ENCODE measurements at regions not wholly inside any gene's neighbourhood (a gene's known extent, or its start where the extent isn't known, plus 50 kb on each side); places are given as distances from the start of the nearest gene placed in this dataset.

- Mint-ChIP-seq H3K27me3 (ENCODE audit: low read depth) (no peaks in the 10 kb centered on the region), H3K4me1 (peaks cover 5% of the 10 kb centered on the region), H3K27ac (no peak overlapping the region), H3K4me3 (no peak overlapping the region), H3K36me3 (no peaks in the 10 kb centered on the region), H3K9me3 (no peaks in the 10 kb centered on the region)
- DNase-seq (ENCODE audit: low spot score in 2 of 2, unreplicated experiment in 2 of 2) = no peak
- TF ChIP-seq, protein P1, sequence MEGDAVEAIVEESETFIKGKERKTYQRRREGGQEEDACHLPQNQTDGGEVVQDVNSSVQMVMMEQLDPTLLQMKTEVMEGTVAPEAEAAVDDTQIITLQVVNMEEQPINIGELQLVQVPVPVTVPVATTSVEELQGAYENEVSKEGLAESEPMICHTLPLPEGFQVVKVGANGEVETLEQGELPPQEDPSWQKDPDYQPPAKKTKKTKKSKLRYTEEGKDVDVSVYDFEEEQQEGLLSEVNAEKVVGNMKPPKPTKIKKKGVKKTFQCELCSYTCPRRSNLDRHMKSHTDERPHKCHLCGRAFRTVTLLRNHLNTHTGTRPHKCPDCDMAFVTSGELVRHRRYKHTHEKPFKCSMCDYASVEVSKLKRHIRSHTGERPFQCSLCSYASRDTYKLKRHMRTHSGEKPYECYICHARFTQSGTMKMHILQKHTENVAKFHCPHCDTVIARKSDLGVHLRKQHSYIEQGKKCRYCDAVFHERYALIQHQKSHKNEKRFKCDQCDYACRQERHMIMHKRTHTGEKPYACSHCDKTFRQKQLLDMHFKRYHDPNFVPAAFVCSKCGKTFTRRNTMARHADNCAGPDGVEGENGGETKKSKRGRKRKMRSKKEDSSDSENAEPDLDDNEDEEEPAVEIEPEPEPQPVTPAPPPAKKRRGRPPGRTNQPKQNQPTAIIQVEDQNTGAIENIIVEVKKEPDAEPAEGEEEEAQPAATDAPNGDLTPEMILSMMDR (IDR thresholded peaks at IDR 0.05; ENCODE audit: unreplicated experiment) = no peak
Observed at GRCh38 chr3:6622712-6623111, 238.2 kb upstream of the GRM7 start.

- TF ChIP-seq, protein P1 (IDR thresholded peaks at IDR 0.05; ENCODE audit: unreplicated experiment) = no peak
- Mint-ChIP-seq H3K4me3 (no peak overlapping the region), H3K27ac (peak overlapping the region; percentile 86), H3K36me3 (no peaks in the 10 kb centered on the region), H3K27me3 (ENCODE audit: low read depth) (no peaks in the 10 kb centered on the region), H3K4me1 (peaks cover 8% of the 10 kb centered on the region), H3K9me3 (no peaks in the 10 kb centered on the region)
- no peak for DNase-seq (ENCODE audit: low spot score in 2 of 2, unreplicated experiment in 2 of 2)
Observed at GRCh38 chr3:6631376-6631775, 229.5 kb upstream of the GRM7 start.

DNA sequence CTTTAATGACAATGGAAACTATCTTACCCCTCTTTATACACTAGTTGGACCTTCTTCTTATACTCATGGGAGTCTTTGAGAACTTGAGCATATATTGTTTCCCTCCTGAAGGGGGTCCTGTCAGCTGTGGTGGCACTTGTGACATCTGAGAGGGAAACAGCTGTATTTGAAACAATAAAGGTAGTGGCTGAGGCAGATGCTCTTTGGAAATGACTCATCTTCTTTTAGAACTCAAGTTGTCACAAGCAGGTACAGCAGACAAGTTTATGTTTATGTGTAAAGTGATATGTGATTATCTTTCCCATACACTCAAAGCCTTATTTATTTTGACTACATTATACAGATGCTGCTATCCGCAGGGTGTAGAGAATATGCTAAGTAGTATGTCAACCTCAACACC, 220.0 kb upstream of the GRM7 start:
- H3K4me1 Mint-ChIP-seq = no peaks in the 10 kb centered on the region
- peaks cover 14% of the 10 kb centered on the region for H3K9me3 Mint-ChIP-seq
- H3K4me3 Mint-ChIP-seq = no peak overlapping the region
- no peaks in the 10 kb centered on the region for H3K36me3 Mint-ChIP-seq
- DNase-seq (ENCODE audit: low spot score in 2 of 2, unreplicated experiment in 2 of 2) = no peak
- TF ChIP-seq, protein P1 (IDR thresholded peaks at IDR 0.05; ENCODE audit: unreplicated experiment) = no peak
- no peak overlapping the region for H3K27ac Mint-ChIP-seq
- no peaks in the 10 kb centered on the region for H3K27me3 Mint-ChIP-seq (ENCODE audit: low read depth)

DNA sequence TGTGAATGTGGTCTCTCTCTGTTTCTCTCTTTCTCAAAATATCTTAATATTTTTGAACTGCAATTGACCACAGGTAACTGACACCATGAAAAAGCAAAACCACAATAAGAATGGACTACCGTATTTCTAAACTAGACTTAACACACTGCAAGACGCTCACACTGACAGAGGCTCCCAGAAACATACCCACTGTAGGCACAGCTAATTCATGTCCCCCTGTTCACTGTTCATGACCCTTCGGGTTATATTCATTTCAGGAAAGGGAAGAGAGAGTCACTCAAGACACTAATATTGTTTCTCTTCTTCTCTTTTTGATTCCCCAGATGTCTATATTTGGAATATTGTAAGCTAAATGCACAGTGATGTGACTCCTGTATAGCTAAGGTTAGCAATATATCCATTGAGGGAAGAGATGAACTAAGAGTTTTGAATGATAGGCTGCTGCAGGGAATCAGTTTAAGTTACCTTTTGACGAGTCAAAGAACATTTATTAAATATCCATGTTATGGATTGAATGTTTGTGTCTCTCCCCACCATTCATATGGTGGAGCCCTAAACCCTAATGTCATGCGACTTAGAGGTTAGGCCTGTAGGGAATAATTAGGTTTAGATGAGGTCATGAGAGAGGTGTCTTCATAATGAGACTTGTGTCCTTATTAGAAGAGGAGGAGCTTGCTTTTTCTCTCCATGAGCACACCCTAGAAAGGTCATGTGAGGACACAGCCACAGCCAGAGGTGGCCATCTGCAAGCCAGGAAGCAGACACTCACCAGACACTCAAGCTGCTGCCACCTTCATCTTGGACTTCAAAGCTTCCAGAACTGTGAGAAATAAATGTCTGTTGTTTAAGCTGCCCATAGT, 216.6 kb upstream of the GRM7 start:
- DNase-seq (ENCODE audit: low spot score in 2 of 2, unreplicated experiment in 2 of 2) = no peak

DNA sequence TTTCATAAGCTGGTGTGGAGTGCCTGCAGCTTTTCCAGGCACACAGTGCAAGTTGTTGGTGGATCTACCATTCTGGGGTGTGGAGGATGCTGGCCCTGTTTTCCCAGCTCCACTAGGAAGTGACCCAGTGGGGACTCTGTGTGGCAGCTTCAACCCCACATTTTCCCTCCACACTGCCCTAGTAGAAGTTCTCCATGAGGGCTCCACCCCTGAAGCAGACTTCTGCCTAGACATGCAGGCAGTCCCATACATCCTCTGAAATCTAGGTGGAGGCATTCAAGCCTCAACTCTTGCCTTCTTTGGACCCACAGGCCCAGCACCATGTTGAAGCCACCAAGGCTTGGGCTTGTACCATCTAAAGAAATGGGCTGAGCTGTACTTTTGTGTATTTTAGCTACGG, 206.2 kb upstream of the GRM7 start:
- Mint-ChIP-seq H3K36me3 (no peaks in the 10 kb centered on the region), H3K4me3 (no peak overlapping the region), H3K27me3 (ENCODE audit: low read depth) (no peaks in the 10 kb centered on the region), H3K27ac (no peak overlapping the region), H3K9me3 (peaks cover 37% of the 10 kb centered on the region), H3K4me1 (no peaks in the 10 kb centered on the region)
- TF ChIP-seq, protein P1 (IDR thresholded peaks at IDR 0.05; ENCODE audit: unreplicated experiment) = no peak
- DNase-seq (ENCODE audit: low spot score in 2 of 2, unreplicated experiment in 2 of 2) = no peak

More for the DNA sequence above, 216.6 kb upstream of the GRM7 start:
- Mint-ChIP-seq H3K4me3 (no peak overlapping the region), H3K9me3 (peaks cover 14% of the 10 kb centered on the region), H3K27me3 (ENCODE audit: low read depth) (no peaks in the 10 kb centered on the region), H3K4me1 (no peaks in the 10 kb centered on the region), H3K36me3 (no peaks in the 10 kb centered on the region), H3K27ac (no peak overlapping the region)
- TF ChIP-seq, protein P1 (IDR thresholded peaks at IDR 0.05; ENCODE audit: unreplicated experiment) = no peak

All from mesothelial cell of epicardium (in vitro differentiated cells).